Astrocyte (in vitro differentiated cells and primary cell): ENCODE measurements at regions not wholly inside any gene's neighbourhood (a gene's known extent, or its start where the extent isn't known, plus 50 kb on each side); places are given as distances from the start of the nearest gene placed in this dataset.

Experiments used
- DNase-seq: peaks from one replicate; pipeline ENCODE4 v3.0.0-alpha.2; 2010; ENCODE audit warnings: low read depth
- FAIRE-seq: peaks from 2 replicates; lab custom pipeline; 2011; peaks lifted over from hg19 to GRCh38; lab: Jason Lieb, UNC
- H2AFZ ChIP-seq: 2 replicates; pipeline ENCODE4 v1.6.0; 2012; ENCODE audit warnings: low read depth, low read length, inconsistent platforms
- H3K27ac ChIP-seq: 2 replicates; pipeline ENCODE4 v1.5.1; 2011; ENCODE audit warnings: low read depth, low read length, inconsistent platforms
- H3K27me3 ChIP-seq: 2 replicates; pipeline ENCODE4 v1.6.0; 2011; ENCODE audit warnings: low read length, inconsistent platforms; ENCODE audit not compliant: insufficient read depth
- H3K36me3 ChIP-seq: 2 replicates; pipeline ENCODE4 v1.5.1; 2011; ENCODE audit warnings: low read length, inconsistent platforms; ENCODE audit not compliant: insufficient read depth
- H3K4me1 ChIP-seq: 2 replicates; pipeline ENCODE4 v1.5.1; 2011; ENCODE audit warnings: low read length, inconsistent platforms; ENCODE audit not compliant: insufficient read depth
- H3K4me2 ChIP-seq: 2 replicates; pipeline ENCODE4 v1.6.0; 2012; ENCODE audit warnings: low read length, inconsistent platforms
- H3K4me3 ChIP-seq: 2 replicates; pipeline ENCODE4 v1.5.1; 2011; ENCODE audit warnings: low read depth, mild to moderate bottlenecking, low read length, inconsistent platforms; ENCODE audit not compliant: insufficient read depth
- H3K79me2 ChIP-seq: 2 replicates; pipeline ENCODE4 v1.6.0; 2012; ENCODE audit warnings: mild to moderate bottlenecking, low read length, inconsistent platforms; ENCODE audit not compliant: insufficient read depth
- H3K9ac ChIP-seq: 2 replicates; pipeline ENCODE4 v1.6.0; 2012; ENCODE audit warnings: mild to moderate bottlenecking, low read length, inconsistent platforms
- H3K9me3 ChIP-seq: 2 replicates; pipeline ENCODE4 v1.5.1; 2012; ENCODE audit warnings: low read depth, mild to moderate bottlenecking, low read length, inconsistent platforms; ENCODE audit not compliant: insufficient read depth
- H4K20me1 ChIP-seq: 2 replicates; pipeline ENCODE4 v1.6.0; 2012; ENCODE audit warnings: low read length, inconsistent platforms; ENCODE audit not compliant: insufficient read depth
- H3K27ac Mint-ChIP-seq: one replicate; pipeline ENCODE4 v1.8.0; 2021; ENCODE audit warnings: mild to moderate bottlenecking, mixed read lengths; ENCODE audit not compliant: unreplicated experiment
- H3K27me3 Mint-ChIP-seq: one replicate; pipeline ENCODE4 v1.8.0; 2021; ENCODE audit warnings: low read depth, mixed read lengths; ENCODE audit not compliant: unreplicated experiment
- H3K36me3 Mint-ChIP-seq: one replicate; pipeline ENCODE4 v1.8.0; 2021; ENCODE audit warnings: low read depth, mixed read lengths; ENCODE audit not compliant: unreplicated experiment
- H3K4me1 Mint-ChIP-seq: one replicate; pipeline ENCODE4 v1.8.0; 2021; ENCODE audit warnings: low read depth, mixed read lengths; ENCODE audit not compliant: unreplicated experiment
- H3K4me3 Mint-ChIP-seq: one replicate; pipeline ENCODE4 v1.8.0; 2021; ENCODE audit warnings: mild to moderate bottlenecking, moderate library complexity, mixed read lengths; ENCODE audit not compliant: unreplicated experiment
- H3K9me3 Mint-ChIP-seq: one replicate; pipeline ENCODE4 v1.8.0; 2021; ENCODE audit warnings: mild to moderate bottlenecking, mixed read lengths; ENCODE audit not compliant: unreplicated experiment
- CTCF ChIP-seq: IDR thresholded peaks from 2 replicates; pipeline ENCODE4 v1.5.1; 2011; ENCODE audit warnings: low read depth, mild to moderate bottlenecking, inconsistent platforms, low read length, moderate library complexity; ENCODE audit not compliant: insufficient read depth
- EZH2 ChIP-seq: IDR thresholded peaks from 2 replicates; pipeline ENCODE4 v1.6.1; 2012; ENCODE audit warnings: mild to moderate bottlenecking, low read length, inconsistent platforms; ENCODE audit not compliant: insufficient read depth

GRCh38 chr11:80748207-80748925 is 1307.5 kb upstream of the TENM4 start:
- Histone ChIP-seq H3K4me3 (no peak overlapping the region), H4K20me1 (no peaks in the 10 kb centered on the region), H3K36me3 (no peaks in the 10 kb centered on the region), H3K4me2 (no peak overlapping the region), H3K27me3 (no peaks in the 10 kb centered on the region), H3K4me1 (no peaks in the 10 kb centered on the region), H3K9ac (no peak overlapping the region), H3K27ac (no peak overlapping the region), H3K9me3 (no peaks in the 10 kb centered on the region), H3K79me2 (no peaks in the 10 kb centered on the region), H2AFZ (no peak overlapping the region)
- no peak for FAIRE-seq
- Mint-ChIP-seq H3K4me1 (no peaks in the 10 kb centered on the region), H3K9me3 (no peaks in the 10 kb centered on the region), H3K27ac (no peak overlapping the region), H3K27me3 (no peaks in the 10 kb centered on the region), H3K36me3 (no peaks in the 10 kb centered on the region), H3K4me3 (no peak overlapping the region)
- TF ChIP-seq EZH2 (no peak), CTCF (no peak)
- no peak for DNase-seq

- Histone ChIP-seq H4K20me1 (no peaks in the 10 kb centered on the region), H3K4me2 (no peak overlapping the region), H3K27me3 (no peaks in the 10 kb centered on the region), H2AFZ (no peak overlapping the region), H3K27ac (no peak overlapping the region), H3K9ac (no peak overlapping the region), H3K36me3 (no peaks in the 10 kb centered on the region), H3K4me3 (no peak overlapping the region), H3K79me2 (no peaks in the 10 kb centered on the region), H3K4me1 (no peaks in the 10 kb centered on the region), H3K9me3 (no peaks in the 10 kb centered on the region)
- Mint-ChIP-seq H3K27ac (no peak overlapping the region), H3K9me3 (no peaks in the 10 kb centered on the region), H3K36me3 (no peaks in the 10 kb centered on the region), H3K4me1 (no peaks in the 10 kb centered on the region), H3K27me3 (no peaks in the 10 kb centered on the region), H3K4me3 (no peak overlapping the region)
- no peak for DNase-seq
- TF ChIP-seq EZH2: no peak
- TF ChIP-seq CTCF: no peak
- no peak for FAIRE-seq
These were observed 1305.5 kb upstream of the TENM4 start for GRCh38 chr11:80746300-80746699.

- no peak for FAIRE-seq
- Histone ChIP-seq H3K9ac (no peak overlapping the region), H3K4me3 (no peak overlapping the region), H3K4me2 (no peak overlapping the region), H3K4me1 (no peaks in the 10 kb centered on the region), H4K20me1 (no peaks in the 10 kb centered on the region), H2AFZ (no peak overlapping the region), H3K27me3 (no peaks in the 10 kb centered on the region), H3K27ac (no peak overlapping the region), H3K79me2 (no peaks in the 10 kb centered on the region), H3K9me3 (no peaks in the 10 kb centered on the region), H3K36me3 (no peaks in the 10 kb centered on the region)
- Mint-ChIP-seq H3K27me3 (no peaks in the 10 kb centered on the region), H3K4me1 (no peaks in the 10 kb centered on the region), H3K27ac (no peak overlapping the region), H3K9me3 (no peaks in the 10 kb centered on the region), H3K36me3 (no peaks in the 10 kb centered on the region), H3K4me3 (no peak overlapping the region)
- DNase-seq: no peak
- TF ChIP-seq CTCF (no peak), EZH2 (no peak)
These were observed 1304.6 kb upstream of the TENM4 start for GRCh38 chr11:80745416-80745815.
